C4-2B (cell line): ENCODE measurements at regions not wholly inside any gene's neighbourhood (a gene's known extent, or its start where the extent isn't known, plus 50 kb on each side); places are given as distances from the start of the nearest gene placed in this dataset.

Experiments used
- ZFX ChIP-seq: fragments of 450-650 bp; IDR thresholded peaks from 2 replicates; pipeline ENCODE4 v1.6.1; 2017
- TF ChIP-seq, protein P1 (sequence below): fragments of 450-650 bp; conservative IDR thresholded peaks from 2 replicates; pipeline ENCODE4 v1.5.1; 2017; ENCODE audit warnings: mild to moderate bottlenecking

DNA sequence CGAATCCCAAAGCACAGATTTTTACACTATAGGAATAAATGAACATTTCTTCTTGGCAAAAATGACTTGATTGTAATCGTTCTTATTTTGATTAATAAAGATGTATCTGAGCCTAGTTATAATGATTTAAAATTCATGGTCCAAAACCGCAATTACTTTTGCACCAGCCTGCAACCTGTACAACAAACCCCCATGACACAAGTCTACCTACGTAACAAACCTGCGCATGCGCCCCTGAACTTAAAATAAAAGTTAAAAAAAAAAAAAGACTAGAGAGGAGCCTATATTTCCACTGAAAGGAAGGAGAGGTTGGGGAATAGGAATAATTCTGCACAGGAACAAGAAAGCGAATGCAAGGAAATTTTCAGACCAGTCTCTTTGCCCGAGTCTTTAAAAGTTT is 145.2 kb downstream of the SCARB1 start:
- TF ChIP-seq, protein P1, sequence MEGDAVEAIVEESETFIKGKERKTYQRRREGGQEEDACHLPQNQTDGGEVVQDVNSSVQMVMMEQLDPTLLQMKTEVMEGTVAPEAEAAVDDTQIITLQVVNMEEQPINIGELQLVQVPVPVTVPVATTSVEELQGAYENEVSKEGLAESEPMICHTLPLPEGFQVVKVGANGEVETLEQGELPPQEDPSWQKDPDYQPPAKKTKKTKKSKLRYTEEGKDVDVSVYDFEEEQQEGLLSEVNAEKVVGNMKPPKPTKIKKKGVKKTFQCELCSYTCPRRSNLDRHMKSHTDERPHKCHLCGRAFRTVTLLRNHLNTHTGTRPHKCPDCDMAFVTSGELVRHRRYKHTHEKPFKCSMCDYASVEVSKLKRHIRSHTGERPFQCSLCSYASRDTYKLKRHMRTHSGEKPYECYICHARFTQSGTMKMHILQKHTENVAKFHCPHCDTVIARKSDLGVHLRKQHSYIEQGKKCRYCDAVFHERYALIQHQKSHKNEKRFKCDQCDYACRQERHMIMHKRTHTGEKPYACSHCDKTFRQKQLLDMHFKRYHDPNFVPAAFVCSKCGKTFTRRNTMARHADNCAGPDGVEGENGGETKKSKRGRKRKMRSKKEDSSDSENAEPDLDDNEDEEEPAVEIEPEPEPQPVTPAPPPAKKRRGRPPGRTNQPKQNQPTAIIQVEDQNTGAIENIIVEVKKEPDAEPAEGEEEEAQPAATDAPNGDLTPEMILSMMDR = no peak
- no peak for TF ChIP-seq ZFX
